IMR-90 (cell line): ENCODE measurements at regions not wholly inside any gene's neighbourhood (a gene's known extent, or its start where the extent isn't known, plus 50 kb on each side); places are given as distances from the start of the nearest gene placed in this dataset.

ENCODE experiments used
- ATAC-seq: fragments of 200-7000 bp; cut with Tn5 transposase; 2 replicates; pipeline ENCODE4 v1.9.1; 2020; ENCODE audit warnings: low read depth, mild to moderate bottlenecking, moderate library complexity
- BruUV-seq: library from RNA; stranded (reverse); fragments of 400-500 nt; replicated peaks from 2 replicates; lab custom pipeline; 2021; lab: Mats Ljungman, UMichigan
- CTCF ChIA-PET: fragments of 300-600 bp; formaldehyde crosslinking; extraction: SDS; loops from one replicate; lab custom pipeline; 2021; ENCODE audit warnings: antibody characterized with exemption; lab: Yijun Ruan, JAX
- POLR2A ChIA-PET: fragments of 300-600 bp; sonication (Branson Sonifier 250); formaldehyde crosslinking; loops from one replicate; lab custom pipeline; 2022; ENCODE audit warnings: antibody characterized with exemption; ENCODE audit not compliant: unreplicated experiment; lab: Charles Lee
- DNase-seq: peaks from one replicate; pipeline ENCODE4 v3.0.0; 2013
- H2AFZ ChIP-seq: replicated peaks from 2 replicates; pipeline ENCODE3; 2013; ENCODE audit warnings: low read length, mild to moderate bottlenecking; ENCODE audit not compliant: poor library complexity
- H2AK5ac ChIP-seq: 2 replicates; pipeline ENCODE4 v1.6.1; 2013; ENCODE audit warnings: low read depth, low read length, inconsistent platforms
- H2AK9ac ChIP-seq: replicated peaks from 2 replicates; pipeline ENCODE3; 2013; ENCODE audit warnings: mild to moderate bottlenecking, low read depth, low read length, moderate library complexity; ENCODE audit not compliant: poor library complexity
- H2BK120ac ChIP-seq: 2 replicates; pipeline ENCODE4 v1.6.1; 2013; ENCODE audit warnings: low read depth, low read length, inconsistent platforms
- H2BK15ac ChIP-seq: 3 replicates; pipeline ENCODE4 v1.6.1; 2013; ENCODE audit warnings: low read depth, low read length, inconsistent platforms
- H2BK20ac ChIP-seq: 2 replicates; pipeline ENCODE4 v1.6.1; 2013; ENCODE audit warnings: low read depth, mild to moderate bottlenecking, inconsistent platforms, low read length, moderate library complexity
- H2BK5ac ChIP-seq: 2 replicates; pipeline ENCODE4 v1.6.1; 2013; ENCODE audit warnings: mild to moderate bottlenecking, low read depth, low read length, inconsistent platforms; ENCODE audit not compliant: poor library complexity, severe bottlenecking
- H3K14ac ChIP-seq: replicated peaks from 2 replicates; pipeline ENCODE4 v1.6.1; 2013; ENCODE audit warnings: low read depth, low read length, inconsistent platforms
- H3K18ac ChIP-seq: 2 replicates; pipeline ENCODE4 v1.6.1; 2013; ENCODE audit warnings: low read depth, low read length, control low read depth
- H3K23ac ChIP-seq: 2 replicates; pipeline ENCODE4 v1.6.1; 2013; ENCODE audit warnings: low read depth, low read length, inconsistent platforms
- H3K27ac ChIP-seq: 2 replicates; pipeline ENCODE4 v1.5.1; 2013; ENCODE audit warnings: mild to moderate bottlenecking, control low read depth, low read length; ENCODE audit not compliant: insufficient read depth
- H3K27me3 ChIP-seq: 2 replicates; pipeline ENCODE4 v1.6.1; 2013; ENCODE audit warnings: low read length; ENCODE audit not compliant: control insufficient read depth, insufficient read depth
- H3K36me3 ChIP-seq: 2 replicates; pipeline ENCODE4 v1.6.1; 2013; ENCODE audit warnings: low read length, mixed read lengths; ENCODE audit not compliant: control insufficient read depth, insufficient read depth
- H3K4ac ChIP-seq: 2 replicates; pipeline ENCODE4 v1.6.1; 2013; ENCODE audit warnings: low read depth, low read length, inconsistent platforms
- H3K4me1 ChIP-seq: 2 replicates; pipeline ENCODE4 v1.6.1; 2013; ENCODE audit warnings: low read length, mixed read lengths; ENCODE audit not compliant: control insufficient read depth, insufficient read depth
- H3K4me2 ChIP-seq: 2 replicates; pipeline ENCODE4 v1.6.1; 2013; ENCODE audit warnings: low read depth, mild to moderate bottlenecking, control low read depth, low read length, moderate library complexity
- H3K4me3 ChIP-seq: 2 replicates; pipeline ENCODE4 v1.5.1; 2013; ENCODE audit warnings: low read depth, mild to moderate bottlenecking, control low read depth, low read length, moderate library complexity; ENCODE audit not compliant: insufficient read depth
- H3K56ac ChIP-seq: 2 replicates; pipeline ENCODE4 v1.6.1; 2013; ENCODE audit warnings: low read length, inconsistent platforms; ENCODE audit not compliant: insufficient read depth; ENCODE audit errors: extremely low read depth
- H3K79me1 ChIP-seq, 2 experiments: 2 replicates each; pipeline ENCODE4 v1.6.1; 2013; ENCODE audit warnings: low read length in 2 of 2, inconsistent platforms in 1 of 2, low read depth in 1 of 2
- H3K9ac ChIP-seq: 2 replicates; pipeline ENCODE4 v1.6.1; 2013; ENCODE audit warnings: low read depth, low read length, control low read depth
- H3K9me1 ChIP-seq: 2 replicates; pipeline ENCODE4 v1.6.1; 2013; ENCODE audit warnings: low read length, inconsistent platforms; ENCODE audit not compliant: insufficient read depth
- H3K9me3 ChIP-seq: 2 replicates; pipeline ENCODE4 v1.6.1; 2013; ENCODE audit warnings: low read length; ENCODE audit not compliant: control insufficient read depth, insufficient read depth
- H4K20me1 ChIP-seq: 2 replicates; pipeline ENCODE4 v1.6.1; 2013; ENCODE audit warnings: low read length, inconsistent platforms; ENCODE audit not compliant: insufficient read depth
- H4K5ac ChIP-seq: 2 replicates; pipeline ENCODE4 v1.6.1; 2013; ENCODE audit warnings: mild to moderate bottlenecking, low read depth, low read length, control low read depth
- H4K8ac ChIP-seq, 2 experiments: 2 replicates each; pipeline ENCODE4 v1.6.1; 2013; ENCODE audit warnings: low read depth in 2 of 2, low read length in 2 of 2, control low read depth in 1 of 2, inconsistent platforms in 1 of 2
- H4K91ac ChIP-seq: 2 replicates; pipeline ENCODE4 v1.6.1; 2013; ENCODE audit warnings: low read depth, low read length, inconsistent platforms; ENCODE audit not compliant: insufficient read depth
- BHLHE40 ChIP-seq: fragments of 150-350 bp; IDR thresholded peaks from 2 replicates; pipeline ENCODE4 v1.6.1; 2016; ENCODE audit warnings: mild to moderate bottlenecking, low read depth, low read length
- FOS ChIP-seq: fragments of 150-350 bp; IDR thresholded peaks from 2 replicates; pipeline ENCODE4 v1.6.1; 2016; ENCODE audit warnings: low read depth, low read length
- MAFK ChIP-seq: IDR thresholded peaks from 2 replicates; pipeline ENCODE4 v1.6.1; 2012; ENCODE audit warnings: low read depth, low read length, improper control_type of control experiment
- POLR2A ChIP-seq: IDR thresholded peaks from 2 replicates; pipeline ENCODE4 v1.6.1; 2012; ENCODE audit warnings: mild to moderate bottlenecking, low read depth, low read length
- RAD21 ChIP-seq: IDR thresholded peaks from 2 replicates; pipeline ENCODE4 v1.6.1; 2012; ENCODE audit warnings: low read length, improper control_type of control experiment
- RCOR1 ChIP-seq: IDR thresholded peaks from 2 replicates; pipeline ENCODE4 v1.6.1; 2012; ENCODE audit warnings: mild to moderate bottlenecking, low read length, improper control_type of control experiment; ENCODE audit not compliant: insufficient replicate concordance
- RFX5 ChIP-seq: IDR thresholded peaks from 2 replicates; pipeline ENCODE4 v1.8.0; 2012; ENCODE audit warnings: low read depth, mild to moderate bottlenecking, low read length, moderate library complexity
- SMC3 ChIP-seq: fragments of 150-350 bp; IDR thresholded peaks from 2 replicates; pipeline ENCODE4 v1.6.1; 2016; ENCODE audit warnings: low read depth, mild to moderate bottlenecking, antibody characterized with exemption, low read length, moderate library complexity
- WGBS, 2 experiments: methylation state at CpG; one replicate each; pipeline versions ENCODE4 v1.1.5 to v1.1.7; 2013; ENCODE audit warnings: missing lambda C conversion rate in 2 of 2; ENCODE audit not compliant: insufficient read length in 1 of 2; ENCODE audit errors: extremely low coverage in 2 of 2; 5-methylcytosine and 5-hydroxymethylcytosine counted together
- dilution Hi-C: fragments of 300-500 bp; cut with HindIII; formaldehyde crosslinking; loops from one replicate; pipeline ENCODE4 v1.14.3; 2018; ENCODE audit warnings: low sequenced_read_pairs; ENCODE audit not compliant: unreplicated experiment
- in situ Hi-C: fragments of 300-500 bp; cut with MboI; formaldehyde crosslinking; loops from 3 replicates; pipeline ENCODE4 v1.14.3; 2019; ENCODE audit warnings: low sequenced_read_pairs, inconsistent platforms, mixed read lengths
- intact Hi-C: fragments of 100-400 bp; cut with micrococcal nuclease; formaldehyde crosslinking; loops from 2 replicates; pipeline ENCODE4 v1.10.0; 2022
- TF ChIP-seq, protein P1 (sequence below): fragments of 150-350 bp; IDR thresholded peaks from 2 replicates; pipeline ENCODE4 v1.6.1; 2016; ENCODE audit warnings: low read depth, mild to moderate bottlenecking, low read length, moderate library complexity, borderline replicate concordance

DNA sequence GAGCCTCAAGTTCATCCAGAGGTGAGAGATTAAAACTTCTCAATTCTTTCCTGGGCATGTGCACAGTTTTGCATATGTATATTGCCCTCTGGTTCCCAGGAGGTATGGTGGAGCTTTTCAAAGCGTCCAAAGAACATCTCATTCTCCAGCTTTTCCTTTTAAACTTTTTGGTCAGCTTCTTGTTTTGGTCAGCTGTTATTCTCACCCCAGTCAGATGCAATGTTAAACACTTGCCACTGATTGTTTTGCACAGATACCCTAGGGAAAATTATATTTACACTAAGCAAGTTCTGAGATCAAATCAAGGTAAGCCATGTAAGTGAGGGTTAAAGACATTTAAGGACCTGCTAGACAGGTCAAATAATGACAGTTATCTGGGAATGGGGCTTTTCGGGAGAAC, 261.3 kb downstream of the EDEM1 start:
- Histone ChIP-seq H3K56ac (no peak overlapping the region), H2BK120ac (no peak overlapping the region), H3K4me1 (no peaks in the 10 kb centered on the region), H3K9me3 (no peaks in the 10 kb centered on the region), H3K23ac (no peak overlapping the region), H3K18ac (no peak overlapping the region), H3K14ac (no peak overlapping the region), H2AK9ac (no peak overlapping the region), H3K9me1 (no peaks in the 10 kb centered on the region), H3K27ac (no peak overlapping the region), H4K5ac (no peak overlapping the region), H3K4me3 (no peak overlapping the region), H3K9ac (no peak overlapping the region), H4K91ac (no peak overlapping the region), H3K27me3 (no peaks in the 10 kb centered on the region), H2BK5ac (no peak overlapping the region), H3K4me2 (no peak overlapping the region), H3K36me3 (no peaks in the 10 kb centered on the region), H3K79me1 (no peaks in the 10 kb centered on the region), H4K20me1 (no peaks in the 10 kb centered on the region), H4K8ac (no peak overlapping the region), H3K4ac (no peak overlapping the region), H2AK5ac (no peak overlapping the region), H2AFZ (no peak overlapping the region), H2BK20ac (no peak overlapping the region), H2BK15ac (no peak overlapping the region)
- no peak for ATAC-seq
- dilution Hi-C loops, result no loop called here
- POLR2A ChIA-PET, result no interaction called here
- intact Hi-C loops, result no loop called here
- CTCF ChIA-PET, result no interaction called here
- TF ChIP-seq POLR2A (no peak), RCOR1 (no peak), MAFK (no peak), FOS (no peak), RFX5 (no peak), BHLHE40 (no peak), SMC3 (no peak), RAD21 (no peak)
- TF ChIP-seq, protein P1, sequence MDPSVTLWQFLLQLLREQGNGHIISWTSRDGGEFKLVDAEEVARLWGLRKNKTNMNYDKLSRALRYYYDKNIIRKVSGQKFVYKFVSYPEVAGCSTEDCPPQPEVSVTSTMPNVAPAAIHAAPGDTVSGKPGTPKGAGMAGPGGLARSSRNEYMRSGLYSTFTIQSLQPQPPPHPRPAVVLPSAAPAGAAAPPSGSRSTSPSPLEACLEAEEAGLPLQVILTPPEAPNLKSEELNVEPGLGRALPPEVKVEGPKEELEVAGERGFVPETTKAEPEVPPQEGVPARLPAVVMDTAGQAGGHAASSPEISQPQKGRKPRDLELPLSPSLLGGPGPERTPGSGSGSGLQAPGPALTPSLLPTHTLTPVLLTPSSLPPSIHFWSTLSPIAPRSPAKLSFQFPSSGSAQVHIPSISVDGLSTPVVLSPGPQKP, result no peak
- BruUV-seq, result no TSS peak
- no CpG with 5 or more reads among the region's 2 CpGs for WGBS, 2 experiments
- in situ Hi-C loops, result no loop called here
- DNase-seq, result no peak
